ENCODE measurements at regions not wholly inside any gene's neighbourhood (a gene's known extent, or its start where the extent isn't known, plus 50 kb on each side); places are given as distances from the start of the nearest gene placed in this dataset.

GRCh38 chr4:178554352-178554751 lies 1112.1 kb upstream of the AGA start:
- no peak for ATAC-seq
- TF ChIP-seq CTCF (IDR thresholded peaks at IDR 0.05), result no peak
- no peaks in the 10 kb centered on the region for H3K27me3 ChIP-seq

GRCh38 chr4:178556796-178557195 lies 1114.6 kb upstream of the AGA start:
- no peak for ATAC-seq
- Histone ChIP-seq H3K27ac (no peak overlapping the region), H3K9me3 (no peaks in the 10 kb centered on the region), H3K36me3 (no peaks in the 10 kb centered on the region), H3K4me1 (no peaks in the 10 kb centered on the region), H3K27me3 (no peaks in the 10 kb centered on the region), H3K4me3 (no peak overlapping the region)
- no peak for TF ChIP-seq CTCF (IDR thresholded peaks at IDR 0.05)
- intact Hi-C loops (cut with DNase I), result no loop called here
- no peak for DNase-seq

More at GRCh38 chr4:178554352-178554751, 1112.1 kb upstream of the AGA start:
- Histone ChIP-seq H3K4me1 (no peaks in the 10 kb centered on the region), H3K4me3 (no peak overlapping the region), H3K9me3 (no peaks in the 10 kb centered on the region), H3K36me3 (no peaks in the 10 kb centered on the region), H3K27ac (no peak overlapping the region)
- intact Hi-C loops (cut with DNase I), result no loop called here
- no peak for DNase-seq

- TF ChIP-seq CTCF (IDR thresholded peaks at IDR 0.05), result no peak
- intact Hi-C loops (cut with DNase I), result no loop called here
- DNase-seq (no peak), ATAC-seq (no peak)
- Histone ChIP-seq H3K36me3 (no peaks in the 10 kb centered on the region), H3K27ac (no peak overlapping the region), H3K27me3 (no peaks in the 10 kb centered on the region), H3K4me3 (no peak overlapping the region), H3K4me1 (no peaks in the 10 kb centered on the region), H3K9me3 (no peaks in the 10 kb centered on the region)
These were observed 1135.7 kb upstream of the AGA start for GRCh38 chr4:178577933-178578332.

- TF ChIP-seq CTCF (IDR thresholded peaks at IDR 0.05), result no peak
- ATAC-seq, result no peak
- intact Hi-C loops (cut with DNase I), result no loop called here
- DNase-seq, result no peak
- Histone ChIP-seq H3K9me3 (no peaks in the 10 kb centered on the region), H3K4me1 (no peaks in the 10 kb centered on the region), H3K4me3 (no peak overlapping the region), H3K27ac (no peak overlapping the region), H3K36me3 (no peaks in the 10 kb centered on the region), H3K27me3 (no peaks in the 10 kb centered on the region)
These were observed 1153.4 kb upstream of the AGA start for GRCh38 chr4:178595500-178596138.

GRCh38 chr4:178598672-178599071 lies 1156.4 kb upstream of the AGA start:
- H3K36me3 ChIP-seq, result no peaks in the 10 kb centered on the region
- no peak overlapping the region for H3K27ac ChIP-seq
- H3K27me3 ChIP-seq, result no peaks in the 10 kb centered on the region
- intact Hi-C loops (cut with DNase I), result no loop called here
- no peaks in the 10 kb centered on the region for H3K9me3 ChIP-seq
- H3K4me3 ChIP-seq, result no peak overlapping the region
- no peak for TF ChIP-seq CTCF (IDR thresholded peaks at IDR 0.05)
- DNase-seq, result no peak
- ATAC-seq, result no peak
- H3K4me1 ChIP-seq, result no peaks in the 10 kb centered on the region

GRCh38 chr4:178599521-178599920 lies 1157.3 kb upstream of the AGA start:
- Histone ChIP-seq H3K27ac (no peak overlapping the region), H3K27me3 (no peaks in the 10 kb centered on the region), H3K4me3 (no peak overlapping the region), H3K36me3 (no peaks in the 10 kb centered on the region), H3K4me1 (no peaks in the 10 kb centered on the region), H3K9me3 (no peaks in the 10 kb centered on the region)
- ATAC-seq, result no peak
- no peak for DNase-seq
- TF ChIP-seq CTCF (IDR thresholded peaks at IDR 0.05), result no peak
- intact Hi-C loops (cut with DNase I), result no loop called here
